SK-N-SH (cell line): ENCODE measurements at regions not wholly inside any gene's neighbourhood (a gene's known extent, or its start where the extent isn't known, plus 50 kb on each side); places are given as distances from the start of the nearest gene placed in this dataset.

ENCODE experiments used
- EZH2phosphoT487 ChIP-seq: fragments of 200-600 bp; sonication (generic); IDR thresholded peaks from 2 replicates; pipeline ENCODE4 v1.6.1; 2017; ENCODE audit warnings: low read depth, mixed run types, mild to moderate bottlenecking, antibody characterized with exemption, moderate library complexity, borderline replicate concordance
- POLR2AphosphoS5 ChIP-seq: IDR thresholded peaks from 2 replicates; pipeline ENCODE4 v1.6.1; 2012; ENCODE audit warnings: low read depth, low read length
- RAD21 ChIP-seq: IDR thresholded peaks from 2 replicates; pipeline ENCODE4 v1.6.1; 2012; ENCODE audit warnings: mild to moderate bottlenecking, low read length
- RCOR1 ChIP-seq: fragments of 150-350 bp; IDR thresholded peaks from 2 replicates; pipeline ENCODE4 v1.6.1; 2017; ENCODE audit warnings: antibody characterized with exemption, low read length
- SMC3 ChIP-seq: IDR thresholded peaks from 2 replicates; pipeline ENCODE4 v1.6.1; 2012; ENCODE audit warnings: low read depth, low read length, improper control_type of control experiment
- TEAD4 ChIP-seq: IDR thresholded peaks from 2 replicates; pipeline ENCODE4 v1.4.0; 2012; ENCODE audit warnings: mild to moderate bottlenecking, borderline replicate concordance; ENCODE audit not compliant: insufficient read depth
- TF ChIP-seq, protein P1 (sequence below): fragments of 200-600 bp; sonication (generic); IDR thresholded peaks from 2 replicates; pipeline ENCODE4 v1.6.1; 2017; ENCODE audit warnings: antibody characterized with exemption, mild to moderate bottlenecking, moderate library complexity

GRCh38 chr13:34886121-34886875 lies 55.8 kb upstream of the NBEA start:
- TF ChIP-seq RCOR1 (no peak), RAD21 (no peak), SMC3 (no peak), TEAD4 (no peak), POLR2AphosphoS5 (no peak), EZH2phosphoT487 (no peak)
- TF ChIP-seq, protein P1, sequence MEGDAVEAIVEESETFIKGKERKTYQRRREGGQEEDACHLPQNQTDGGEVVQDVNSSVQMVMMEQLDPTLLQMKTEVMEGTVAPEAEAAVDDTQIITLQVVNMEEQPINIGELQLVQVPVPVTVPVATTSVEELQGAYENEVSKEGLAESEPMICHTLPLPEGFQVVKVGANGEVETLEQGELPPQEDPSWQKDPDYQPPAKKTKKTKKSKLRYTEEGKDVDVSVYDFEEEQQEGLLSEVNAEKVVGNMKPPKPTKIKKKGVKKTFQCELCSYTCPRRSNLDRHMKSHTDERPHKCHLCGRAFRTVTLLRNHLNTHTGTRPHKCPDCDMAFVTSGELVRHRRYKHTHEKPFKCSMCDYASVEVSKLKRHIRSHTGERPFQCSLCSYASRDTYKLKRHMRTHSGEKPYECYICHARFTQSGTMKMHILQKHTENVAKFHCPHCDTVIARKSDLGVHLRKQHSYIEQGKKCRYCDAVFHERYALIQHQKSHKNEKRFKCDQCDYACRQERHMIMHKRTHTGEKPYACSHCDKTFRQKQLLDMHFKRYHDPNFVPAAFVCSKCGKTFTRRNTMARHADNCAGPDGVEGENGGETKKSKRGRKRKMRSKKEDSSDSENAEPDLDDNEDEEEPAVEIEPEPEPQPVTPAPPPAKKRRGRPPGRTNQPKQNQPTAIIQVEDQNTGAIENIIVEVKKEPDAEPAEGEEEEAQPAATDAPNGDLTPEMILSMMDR, result no peak
